ENCODE measurements at regions not wholly inside any gene's neighbourhood (a gene's known extent, or its start where the extent isn't known, plus 50 kb on each side); places are given as distances from the start of the nearest gene placed in this dataset.
"Not testable (repeated sequence)": the region's sequence is repeated elsewhere in the genome, so short reads cannot be mapped to it uniquely, and the experiment has no call there.

GRCh38 chr2:223187256-223187655 is 135.3 kb downstream of the KCNE4 start:
- TF ChIP-seq CTCF (IDR thresholded peaks at IDR 0.05) (no peak), POLR2A (IDR thresholded peaks at IDR 0.05) (no peak)
- H3K27me3 ChIP-seq, result no peaks in the 10 kb centered on the region
- no peaks in the 10 kb centered on the region for H3K9me3 ChIP-seq
- DNase-seq, result no peak
- no peaks in the 10 kb centered on the region for H3K4me1 ChIP-seq
- H3K27ac ChIP-seq, result no peak overlapping the region
- no peaks in the 10 kb centered on the region for H3K36me3 ChIP-seq
- H3K4me3 ChIP-seq, result no peak overlapping the region
- 84 to 85% methylated on average over 3 of the region's 3 CpGs for WGBS, 2 donors
- intact Hi-C loops (cut with DNase I), result no loop called here

GRCh38 chr2:223190561-223191206 is 138.7 kb downstream of the KCNE4 start:
- H3K36me3 ChIP-seq; H3K4me3 ChIP-seq; H3K4me1 ChIP-seq; H3K9me3 ChIP-seq; H3K27ac ChIP-seq; intact Hi-C loops (cut with DNase I); DNase-seq; H3K27me3 ChIP-seq: not testable (repeated sequence)
- 50 to 58% methylated on average over 6 to 8 of the region's 10 CpGs for WGBS, 2 donors

- no peaks in the 10 kb centered on the region for H3K27me3 ChIP-seq
- H3K9me3 ChIP-seq, result no peaks in the 10 kb centered on the region
- DNase-seq, result no peak
- 55 to 60% methylated on average over 3 to 4 of the region's 5 CpGs for WGBS, 2 donors
- TF ChIP-seq POLR2A (IDR thresholded peaks at IDR 0.05) (no peak), CTCF (IDR thresholded peaks at IDR 0.05) (no peak)
- no peak overlapping the region for H3K4me3 ChIP-seq
- no peaks in the 10 kb centered on the region for H3K36me3 ChIP-seq
- H3K4me1 ChIP-seq, result no peaks in the 10 kb centered on the region
- intact Hi-C loops (cut with DNase I), result no loop called here
- no peak overlapping the region for H3K27ac ChIP-seq
These were observed 144.3 kb downstream of the KCNE4 start for GRCh38 chr2:223196331-223196730.

GRCh38 chr2:223197046-223197445 is 145.1 kb downstream of the KCNE4 start:
- no peaks in the 10 kb centered on the region for H3K9me3 ChIP-seq
- 77 to 83% methylated on average over 2 of the region's 2 CpGs for WGBS, 2 donors
- intact Hi-C loops (cut with DNase I), result no loop called here
- H3K27ac ChIP-seq, result no peak overlapping the region
- H3K4me3 ChIP-seq, result no peak overlapping the region
- no peaks in the 10 kb centered on the region for H3K4me1 ChIP-seq
- no peaks in the 10 kb centered on the region for H3K27me3 ChIP-seq
- no peaks in the 10 kb centered on the region for H3K36me3 ChIP-seq
- no peak for DNase-seq
- TF ChIP-seq CTCF (IDR thresholded peaks at IDR 0.05), result no peak
- TF ChIP-seq POLR2A (IDR thresholded peaks at IDR 0.05), result no peak

- H3K4me1 ChIP-seq, result no peaks in the 10 kb centered on the region
- H3K9me3 ChIP-seq, result no peaks in the 10 kb centered on the region
- WGBS, 2 donors, result 87 to 91% methylated on average over 5 of the region's 5 CpGs
- no peak overlapping the region for H3K4me3 ChIP-seq
- H3K36me3 ChIP-seq, result no peaks in the 10 kb centered on the region
- TF ChIP-seq POLR2A (IDR thresholded peaks at IDR 0.05), result no peak
- TF ChIP-seq CTCF (IDR thresholded peaks at IDR 0.05), result no peak
- no peak overlapping the region for H3K27ac ChIP-seq
- intact Hi-C loops (cut with DNase I), result no loop called here
- H3K27me3 ChIP-seq, result no peaks in the 10 kb centered on the region
- DNase-seq, result no peak
These were observed 147.8 kb downstream of the KCNE4 start for GRCh38 chr2:223199531-223200515.
